Mesenchymal stem cell (in vitro differentiated cells and primary cell): ENCODE measurements at regions not wholly inside any gene's neighbourhood (a gene's known extent, or its start where the extent isn't known, plus 50 kb on each side); places are given as distances from the start of the nearest gene placed in this dataset.
A peak's percentile ranks its signal among the peaks of the same experiment; 100 is the strongest.

Experiments used
- DNase-seq: peaks from one replicate; pipeline ENCODE4 v3.0.0-alpha.2; 2013
- H2AFZ ChIP-seq: one replicate; pipeline ENCODE4 v1.6.1; 2013; ENCODE audit warnings: low read depth, mild to moderate bottlenecking, control low read depth, inconsistent platforms, low read length, moderate library complexity
- H2AK5ac ChIP-seq: 2 replicates; pipeline ENCODE4 v1.6.1; 2013; ENCODE audit warnings: low read length, moderate library complexity, mild to moderate bottlenecking, inconsistent platforms; ENCODE audit not compliant: severe bottlenecking
- H2BK120ac ChIP-seq: one replicate; pipeline ENCODE4 v1.6.1; 2013; ENCODE audit warnings: low read depth, mild to moderate bottlenecking, inconsistent platforms, low read length, moderate library complexity
- H2BK12ac ChIP-seq, 2 experiments: one replicate each; pipeline ENCODE4 v1.6.1; 2013; ENCODE audit warnings: inconsistent platforms in 2 of 2, low read length in 2 of 2, mild to moderate bottlenecking in 2 of 2, moderate library complexity in 2 of 2, control low read depth in 1 of 2
- H2BK15ac ChIP-seq: one replicate; pipeline ENCODE4 v1.6.1; 2013; ENCODE audit warnings: mild to moderate bottlenecking, low read depth, inconsistent platforms; ENCODE audit not compliant: poor library complexity, severe bottlenecking
- H2BK5ac ChIP-seq: 2 replicates; pipeline ENCODE4 v1.6.1; 2013; ENCODE audit warnings: low read depth, mild to moderate bottlenecking, low read length, control low read depth, inconsistent platforms; ENCODE audit not compliant: poor library complexity, severe bottlenecking
- H3K14ac ChIP-seq, 2 experiments: one replicate each; pipeline ENCODE4 v1.6.1; 2013; ENCODE audit warnings: inconsistent platforms in 2 of 2, low read length in 2 of 2, control low read depth in 1 of 2, mild to moderate bottlenecking in 1 of 2, moderate library complexity in 1 of 2
- H3K18ac ChIP-seq, 2 experiments: one replicate each; pipeline ENCODE4 v1.6.1; 2013; ENCODE audit warnings: inconsistent platforms in 2 of 2, low read length in 2 of 2, control low read depth in 1 of 2, low read depth in 1 of 2, mild to moderate bottlenecking in 1 of 2
- H3K23ac ChIP-seq, 2 experiments: one replicate each; pipeline ENCODE4 v1.6.1; 2013; ENCODE audit warnings: inconsistent platforms in 2 of 2, low read length in 2 of 2, mild to moderate bottlenecking in 2 of 2, moderate library complexity in 2 of 2, control low read depth in 1 of 2
- H3K27ac ChIP-seq: 2 replicates; pipeline ENCODE4 v1.5.1; 2013; ENCODE audit warnings: mild to moderate bottlenecking, moderate library complexity, low read length, control low read depth, inconsistent platforms; ENCODE audit not compliant: poor library complexity, severe bottlenecking
- H3K27me3 ChIP-seq, 2 experiments: 2 replicates each; pipeline versions ENCODE4 v1.6.1 to v1.7.0; 2013; ENCODE audit warnings: low read length in 2 of 2, mild to moderate bottlenecking in 2 of 2, moderate library complexity in 2 of 2, control low read depth in 1 of 2, inconsistent platforms in 1 of 2; ENCODE audit not compliant: control insufficient read depth in 1 of 2, insufficient read depth in 1 of 2
- H3K36me3 ChIP-seq, 2 experiments: 2 replicates each; pipeline versions ENCODE4 v1.6.1 to v1.7.0; 2013; ENCODE audit warnings: low read length in 2 of 2, control low read depth in 1 of 2, inconsistent platforms in 1 of 2, low read depth in 1 of 2, mild to moderate bottlenecking in 1 of 2; ENCODE audit not compliant: insufficient read depth in 2 of 2, control insufficient read depth in 1 of 2
- H3K4ac ChIP-seq, 2 experiments: one replicate each; pipeline ENCODE4 v1.6.1; 2013; ENCODE audit warnings: inconsistent platforms in 2 of 2, low read length in 2 of 2, mild to moderate bottlenecking in 2 of 2, moderate library complexity in 2 of 2, control low read depth in 1 of 2, low read depth in 1 of 2
- H3K4me1 ChIP-seq: 2 replicates; pipeline ENCODE4 v1.6.1; 2013; ENCODE audit warnings: low read depth, low read length, control low read depth; ENCODE audit not compliant: control insufficient read depth, insufficient read depth
- H3K4me2 ChIP-seq: 2 replicates; pipeline ENCODE4 v1.6.1; 2013; ENCODE audit warnings: low read length, mild to moderate bottlenecking, inconsistent platforms; ENCODE audit not compliant: poor library complexity, severe bottlenecking
- H3K4me3 ChIP-seq, 2 experiments: 2 replicates each; pipeline versions ENCODE4 v1.5.1 to v1.7.0; 2013; ENCODE audit warnings: low read length in 2 of 2, mild to moderate bottlenecking in 2 of 2, control low read depth in 1 of 2, low read depth in 1 of 2; ENCODE audit not compliant: insufficient read depth in 1 of 2
- H3K79me1 ChIP-seq: replicated peaks from 2 replicates; pipeline ENCODE4 v1.6.1; 2013; ENCODE audit warnings: mild to moderate bottlenecking, control low read depth, low read length, inconsistent platforms; ENCODE audit not compliant: poor library complexity, severe bottlenecking
- H3K9ac ChIP-seq: 2 replicates; pipeline ENCODE4 v1.7.0; 2013; ENCODE audit warnings: mild to moderate bottlenecking, low read length, moderate library complexity
- H3K9me3 ChIP-seq: 2 replicates; pipeline ENCODE4 v1.7.0; 2013; ENCODE audit warnings: mild to moderate bottlenecking, low read length; ENCODE audit not compliant: control insufficient read depth
- H4K8ac ChIP-seq: one replicate; pipeline ENCODE4 v1.6.1; 2013; ENCODE audit warnings: inconsistent platforms, mild to moderate bottlenecking, low read length, moderate library complexity
- H4K91ac ChIP-seq: one replicate; pipeline ENCODE4 v1.6.1; 2013; ENCODE audit warnings: mild to moderate bottlenecking, low read length, inconsistent platforms
- WGBS: methylation state at CpG from one replicate; pipeline ENCODE4 v1.1.7; 2013; ENCODE audit warnings: mixed read lengths; 5-methylcytosine and 5-hydroxymethylcytosine counted together

DNA sequence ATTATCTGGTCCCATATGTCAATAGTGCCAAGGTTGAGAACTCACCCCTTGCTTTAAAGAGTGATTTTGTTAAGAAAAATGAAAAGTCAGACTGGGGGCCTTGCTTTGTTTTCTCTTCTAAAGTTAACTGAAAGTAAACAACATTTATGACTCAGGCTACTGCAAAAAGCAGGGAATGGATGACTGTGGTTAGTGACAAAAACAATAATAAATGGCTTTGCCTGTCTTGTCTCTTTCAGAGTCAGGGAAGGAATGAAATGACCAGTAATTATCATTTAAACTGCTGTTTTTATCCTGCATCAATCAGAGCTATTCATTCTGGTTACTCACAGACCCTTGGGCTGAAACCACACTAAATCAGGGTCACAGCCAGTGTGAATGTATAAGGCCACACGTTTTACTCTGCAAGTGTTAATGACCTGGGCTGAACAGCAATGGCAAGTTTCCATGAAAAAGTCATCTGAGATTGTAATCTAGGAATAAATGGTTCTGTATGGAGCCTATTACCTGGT is 112.2 kb downstream of the ZNF608 start:
- H3K4me2 ChIP-seq, result no peak overlapping the region
- no peaks in the 10 kb centered on the region for H3K27me3 ChIP-seq
- H3K4ac ChIP-seq, result peak overlapping the region in 1 of 2 experiments; percentile 71
- no peak overlapping the region for H4K8ac ChIP-seq
- no peak overlapping the region for H3K4me3 ChIP-seq
- peaks cover 0 to 5% of the 10 kb centered on the region in 2 experiments for H3K36me3 ChIP-seq
- 0% methylated on average over 1 of the region's 1 CpG for WGBS
- H3K18ac ChIP-seq, result peak overlapping the region in 1 of 2 experiments; percentile 61
- H3K23ac ChIP-seq, result no peak overlapping the region
- H4K91ac ChIP-seq, result no peak overlapping the region
- H2AK5ac ChIP-seq, result no peak overlapping the region
- H3K4me1 ChIP-seq, result peaks cover 13% of the 10 kb centered on the region
- H2BK5ac ChIP-seq, result no peak overlapping the region
- H2BK120ac ChIP-seq, result peak overlapping the region; percentile 66
- no peak overlapping the region for H2AFZ ChIP-seq
- peaks cover 6% of the 10 kb centered on the region for H3K79me1 ChIP-seq
- H3K27ac ChIP-seq, result peak overlapping the region; percentile 30
- peak; percentile 95 for DNase-seq
- peak overlapping the region; percentile 30 for H3K9ac ChIP-seq
- no peaks in the 10 kb centered on the region for H3K9me3 ChIP-seq
- H3K14ac ChIP-seq, result no peak overlapping the region
- H2BK15ac ChIP-seq, result no peak overlapping the region
- peak overlapping the region in 1 of 2 experiments; percentile 38 for H2BK12ac ChIP-seq

DNA sequence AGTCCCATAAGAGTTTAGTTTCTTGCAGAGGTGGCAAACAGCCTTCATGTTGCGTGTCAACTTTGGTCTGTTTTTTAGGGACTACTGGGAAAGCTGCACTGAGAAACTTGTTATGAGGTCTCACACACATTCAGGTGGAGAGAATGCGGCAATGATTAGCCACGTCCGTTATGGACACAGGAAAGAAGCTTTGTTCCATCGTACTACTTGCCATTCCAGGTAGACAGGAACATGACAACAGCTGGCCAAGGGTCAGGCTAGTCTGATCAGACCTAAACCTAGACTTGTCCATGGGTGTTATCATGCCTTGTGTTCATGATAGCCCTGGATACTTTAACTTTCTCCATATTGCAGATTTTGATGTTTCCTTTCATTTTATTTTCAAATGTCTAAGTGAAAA is 113.2 kb downstream of the ZNF608 start:
- Histone ChIP-seq H3K79me1 (peaks cover 6% of the 10 kb centered on the region), H3K9me3 (no peaks in the 10 kb centered on the region), H3K18ac (peak overlapping the region; percentile 49 to 64), H2BK15ac (no peak overlapping the region), H3K4me1 (peaks cover 21% of the 10 kb centered on the region), H3K27me3 (no peaks in the 10 kb centered on the region), H2BK120ac (peak overlapping the region; percentile 2), H2AK5ac (no peak overlapping the region), H2BK12ac (peak overlapping the region; percentile 13 to 85), H2AFZ (no peak overlapping the region), H3K27ac (no peak overlapping the region), H4K91ac (peak overlapping the region; percentile 89), H3K14ac (no peak overlapping the region), H3K4me3 (no peak overlapping the region), H2BK5ac (no peak overlapping the region), H3K36me3 (peaks cover 0 to 5% of the 10 kb centered on the region in 2 experiments), H3K9ac (no peak overlapping the region), H3K4me2 (no peak overlapping the region), H4K8ac (peak overlapping the region; percentile 52), H3K23ac (no peak overlapping the region), H3K4ac (peak overlapping the region; percentile 4 to 73)
- no peak for DNase-seq
- WGBS, result 97% methylated on average over 5 of the region's 5 CpGs

DNA sequence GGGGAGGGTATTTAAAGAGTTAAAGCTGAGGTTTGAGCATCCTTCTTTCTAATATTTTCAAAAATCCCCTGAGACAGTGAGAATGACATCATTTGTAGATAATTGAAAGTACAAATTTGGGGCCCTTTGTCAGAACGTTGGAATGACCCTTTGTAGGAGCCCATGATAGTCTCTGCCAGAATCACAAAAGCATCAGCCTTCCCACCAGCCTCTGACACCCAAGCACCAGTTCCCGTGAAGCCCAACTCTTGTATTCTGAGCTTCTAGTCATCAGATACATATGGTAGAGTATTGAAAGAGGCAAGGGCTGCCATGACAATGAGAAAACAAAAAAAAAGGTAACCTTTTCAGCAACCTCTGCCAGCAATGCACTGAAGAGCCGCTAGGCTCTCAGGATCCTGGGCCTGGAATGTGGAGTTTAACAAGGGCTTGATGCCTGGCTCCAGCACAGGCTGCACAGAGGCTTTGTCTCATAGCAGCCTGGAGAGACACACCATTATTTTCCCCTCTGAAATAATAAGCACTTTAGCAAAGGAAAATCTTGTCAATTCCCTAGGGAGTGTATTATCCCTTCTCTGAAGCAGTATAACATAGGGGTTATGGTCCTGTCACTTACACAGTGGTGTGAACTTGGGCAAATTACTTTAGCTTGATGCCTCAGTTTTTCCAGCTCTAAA is 114.4 kb downstream of the ZNF608 start:
- Histone ChIP-seq H2AK5ac (no peak overlapping the region), H3K4me2 (no peak overlapping the region), H3K4ac (no peak overlapping the region), H3K9me3 (no peaks in the 10 kb centered on the region), H2AFZ (no peak overlapping the region), H2BK12ac (peak overlapping the region in 1 of 2 experiments; percentile 91), H3K4me3 (no peak overlapping the region), H3K23ac (no peak overlapping the region), H3K79me1 (peaks cover 4% of the 10 kb centered on the region), H3K18ac (peak overlapping the region; percentile 41 to 68), H3K36me3 (peaks cover 0 to 3% of the 10 kb centered on the region in 2 experiments), H3K4me1 (peaks cover 22% of the 10 kb centered on the region), H4K91ac (no peak overlapping the region), H2BK120ac (peak overlapping the region; percentile 58), H2BK5ac (no peak overlapping the region), H3K27ac (no peak overlapping the region), H2BK15ac (peak overlapping the region; percentile 44), H3K14ac (no peak overlapping the region), H4K8ac (no peak overlapping the region), H3K27me3 (no peaks in the 10 kb centered on the region), H3K9ac (no peak overlapping the region)
- peak; percentile 30 for DNase-seq
- 95% methylated on average over 1 of the region's 3 CpGs for WGBS

DNA sequence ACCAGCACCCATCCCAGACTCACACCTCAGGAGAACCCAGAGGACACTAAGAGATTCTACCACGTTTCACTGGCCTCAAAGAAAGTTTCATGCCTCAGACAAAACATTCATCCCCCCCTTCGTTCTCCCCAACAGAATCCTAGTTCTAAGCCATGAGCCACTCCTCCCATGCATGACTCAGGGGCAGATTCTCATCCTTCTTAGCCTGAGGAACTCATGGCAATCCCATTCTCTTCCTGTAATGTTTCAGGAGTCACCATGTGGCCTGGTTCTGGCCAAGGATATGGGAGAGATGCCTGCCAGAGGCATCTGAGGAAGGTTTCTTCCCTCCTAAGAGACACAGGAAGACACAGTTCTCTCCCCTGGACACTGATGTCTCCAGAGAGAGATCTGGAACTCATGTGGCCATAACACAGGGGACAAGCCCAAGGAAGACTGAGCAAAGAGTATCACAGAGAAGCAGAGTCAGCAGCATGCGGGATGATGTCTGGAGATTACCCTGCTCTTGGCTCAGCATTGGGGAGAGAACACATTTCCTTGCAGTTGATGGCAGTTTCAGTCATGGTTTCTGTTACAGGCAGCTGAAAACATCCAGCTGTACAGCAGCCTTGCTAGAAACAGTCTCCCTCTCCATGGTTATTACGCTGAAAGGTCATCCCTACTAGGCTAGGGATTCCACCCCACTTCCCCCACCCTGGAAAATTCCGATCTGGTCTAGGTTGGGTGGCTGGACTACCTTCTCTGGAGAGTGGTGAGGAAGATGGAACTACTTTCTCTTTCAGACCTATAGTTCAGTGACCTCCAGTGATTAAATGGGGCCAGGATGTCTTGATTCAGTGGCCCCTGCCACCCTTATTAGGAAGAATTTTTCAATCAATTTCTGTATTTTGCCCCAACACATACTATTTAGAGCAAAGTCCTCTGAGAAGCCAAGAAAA is 115.4 kb downstream of the ZNF608 start:
- Histone ChIP-seq H3K4me2 (no peak overlapping the region), H3K14ac (peak overlapping the region in 1 of 2 experiments; percentile 84), H3K18ac (peak overlapping the region; percentile 74 to 96), H3K4me1 (peaks cover 22% of the 10 kb centered on the region), H2AFZ (no peak overlapping the region), H2BK12ac (peak overlapping the region; percentile 95 to 98), H3K4ac (peak overlapping the region; percentile 21 to 57), H2BK120ac (peak overlapping the region; percentile 78), H3K4me3 (no peak overlapping the region), H4K8ac (peak overlapping the region; percentile 8), H2BK15ac (peak overlapping the region; percentile 75), H3K9me3 (no peaks in the 10 kb centered on the region), H3K27me3 (no peaks in the 10 kb centered on the region), H3K9ac (no peak overlapping the region), H4K91ac (peak overlapping the region; percentile 84), H3K79me1 (peaks cover 1% of the 10 kb centered on the region), H3K36me3 (peaks cover 0 to 3% of the 10 kb centered on the region in 2 experiments), H3K27ac (no peak overlapping the region), H2AK5ac (peak overlapping the region; percentile 2), H3K23ac (no peak overlapping the region), H2BK5ac (no peak overlapping the region)
- peak; percentile 70 for DNase-seq
- WGBS, result 35% methylated on average over 3 of the region's 5 CpGs
